DMS53 treated with DMSO at 0.1 percent for 48 hours (cell line): ENCODE measurements at regions not wholly inside any gene's neighbourhood (a gene's known extent, or its start where the extent isn't known, plus 50 kb on each side); places are given as distances from the start of the nearest gene placed in this dataset.
"Not testable (repeated sequence)": the region's sequence is repeated elsewhere in the genome, so short reads cannot be mapped to it uniquely, and the experiment has no call there.

Experiments
- DNase-seq: peaks from one replicate; lab custom pipeline; 2025; ENCODE audit not compliant: unreplicated experiment; lab: John Stamatoyannopoulos, UW

DNA sequence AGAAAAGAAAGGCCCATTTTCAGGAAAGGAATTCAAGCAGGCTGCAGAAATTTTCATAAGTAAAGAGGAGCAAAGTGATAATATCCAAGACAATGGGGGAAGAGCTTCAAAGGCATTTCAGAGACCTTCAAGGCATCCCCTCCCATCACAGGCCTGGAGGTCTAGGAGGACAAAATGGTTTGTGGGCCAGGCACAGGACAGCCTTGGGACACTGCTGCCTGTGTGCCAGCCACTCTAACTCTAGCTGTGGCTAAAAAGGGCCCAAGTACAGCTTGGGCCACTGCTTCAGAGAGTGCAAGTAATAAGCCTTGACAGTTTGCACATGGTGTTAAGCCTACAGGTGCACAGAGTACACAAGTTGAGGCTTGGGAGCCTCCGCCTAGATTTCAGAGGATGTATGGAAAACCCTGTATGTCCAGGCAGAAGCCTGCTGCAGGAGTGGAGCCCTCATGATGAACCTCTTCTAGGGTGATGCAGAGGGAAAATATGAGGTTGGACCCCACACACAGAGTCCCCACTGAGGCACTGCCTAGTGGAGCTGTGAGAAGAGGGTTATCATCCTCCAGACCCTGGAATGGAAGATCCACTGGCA is 51.8 kb upstream of the ZSWIM5 start:
- no peak for DNase-seq

DNA sequence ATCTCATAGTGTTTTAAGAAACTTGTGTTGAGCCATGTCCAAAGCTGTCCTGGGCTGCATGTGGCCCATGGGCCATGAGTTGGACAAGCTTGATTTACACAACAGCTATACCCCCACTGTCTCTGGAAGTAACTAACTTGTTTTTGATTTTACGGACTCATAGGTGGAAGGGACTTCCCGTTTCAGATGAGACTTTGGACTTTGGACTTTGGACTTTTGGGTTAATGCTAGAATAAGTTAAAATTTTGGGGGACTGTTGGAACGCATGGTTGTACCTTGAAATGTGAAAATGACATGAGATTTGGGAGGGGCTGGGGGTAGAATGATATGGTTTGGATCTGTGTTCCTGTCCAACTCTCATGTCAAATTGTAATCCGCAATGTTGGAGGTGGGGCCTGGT is 52.6 kb upstream of the ZSWIM5 start:
- DNase-seq, result no peak

DNA sequence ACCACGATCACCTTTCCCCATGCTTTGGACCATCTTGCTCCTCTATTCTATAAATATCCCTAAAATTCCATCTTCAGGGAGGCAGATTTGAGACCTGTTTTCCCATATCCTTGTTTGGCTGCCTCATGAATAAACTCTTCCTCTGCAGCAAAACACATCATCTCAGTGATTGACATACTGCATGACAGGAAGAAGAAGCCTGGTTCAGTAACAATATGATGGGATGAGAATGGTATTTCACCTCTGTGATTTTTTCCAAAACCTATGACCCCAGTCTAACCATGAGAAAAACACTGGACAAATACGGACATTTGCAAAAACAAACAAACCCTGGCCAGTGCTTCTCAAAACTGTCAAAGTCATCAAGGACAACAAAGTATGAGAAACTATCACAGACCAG is 53.8 kb upstream of the ZSWIM5 start:
- no peak for DNase-seq

DNA sequence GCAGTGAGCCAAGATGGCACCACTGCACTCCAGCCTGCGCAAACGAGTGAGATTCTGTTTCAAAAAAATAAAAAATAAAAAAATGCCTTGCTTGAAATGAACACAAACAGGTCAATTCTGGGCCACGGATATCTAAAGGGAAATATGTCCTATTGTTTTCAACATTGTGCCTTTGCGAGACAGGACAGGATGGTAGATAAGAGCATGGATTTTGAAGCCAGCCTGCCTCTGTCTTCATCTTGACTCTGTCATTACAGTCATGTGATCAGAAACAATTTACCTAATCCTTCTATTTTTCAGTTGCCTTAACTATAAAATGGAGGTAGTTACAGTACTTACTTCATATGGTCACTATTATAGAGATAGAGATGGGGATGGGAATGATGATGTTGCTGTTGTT is 56.7 kb upstream of the ZSWIM5 start:
- no peak for DNase-seq

DNA sequence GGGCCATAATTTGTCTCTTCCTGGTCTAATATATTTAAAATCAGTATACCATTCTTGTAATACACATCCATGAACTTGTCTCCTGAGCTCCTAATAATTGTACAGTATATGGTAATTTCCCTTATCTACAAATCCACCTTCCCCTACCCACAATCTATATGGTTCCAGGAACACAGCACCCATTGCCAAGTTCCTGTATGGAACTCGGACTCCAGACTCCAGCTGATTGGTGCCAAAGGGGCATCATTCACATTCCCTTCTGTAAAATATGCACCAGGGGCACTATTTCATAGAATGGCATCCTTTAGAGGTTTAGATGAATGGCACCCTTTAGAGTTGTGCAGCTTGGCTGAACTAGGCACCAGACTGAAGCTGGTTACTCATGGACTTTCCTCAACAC is 58.8 kb upstream of the ZSWIM5 start:
- DNase-seq, result no peak

DNA sequence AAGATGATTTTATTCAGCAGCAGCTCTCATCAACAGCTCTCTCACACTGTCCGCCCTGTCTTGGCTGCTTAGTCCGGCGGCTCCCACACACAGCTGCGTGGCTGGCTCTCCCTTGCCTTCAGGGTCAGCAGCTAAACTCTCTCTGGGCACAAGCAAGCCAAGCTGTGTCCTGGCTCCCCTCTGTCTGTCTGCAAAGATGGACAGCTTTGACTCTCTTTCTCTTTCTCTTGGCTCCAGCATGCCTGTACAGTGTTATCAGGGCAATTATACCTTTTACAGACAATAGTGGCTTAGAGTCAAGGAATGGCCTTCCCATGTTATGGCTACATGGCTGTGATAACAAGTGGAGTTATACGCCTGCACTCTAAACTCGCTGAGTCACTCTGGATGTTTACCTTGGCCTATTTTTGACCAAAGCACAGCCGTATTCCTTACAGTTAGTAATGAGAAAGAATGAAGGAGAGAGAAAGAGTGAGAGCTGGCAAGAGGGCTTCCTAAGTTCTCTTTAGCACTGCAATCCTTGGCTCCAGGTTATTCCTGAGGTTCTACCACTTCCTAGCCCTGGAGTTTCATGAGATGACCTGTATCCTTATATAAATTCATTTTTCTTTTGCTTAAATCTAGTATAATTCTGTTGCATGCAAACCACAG is 59.9 kb upstream of the ZSWIM5 start:
- DNase-seq, result peak; percentile 83

DNA sequence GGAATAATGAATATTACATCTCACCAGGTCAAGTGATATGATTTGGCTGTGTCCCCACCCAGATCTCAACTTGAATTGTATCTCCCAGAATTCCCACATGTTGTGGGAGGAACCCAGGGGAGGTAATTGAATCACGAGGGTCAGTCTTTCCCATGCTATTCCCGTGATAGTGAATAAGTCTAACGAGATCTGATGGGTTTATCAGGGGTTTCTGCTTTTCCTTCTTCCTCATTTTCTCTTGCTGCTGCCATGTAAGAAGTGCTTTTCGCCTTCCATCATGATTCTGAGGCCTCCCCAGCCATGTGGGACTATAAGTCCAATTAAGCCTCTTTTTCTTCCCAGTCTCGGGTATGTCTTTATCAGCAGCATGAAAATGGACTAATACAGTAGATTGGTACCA is 58.4 kb upstream of the HPDL start:
- not testable (repeated sequence) for DNase-seq

DNA sequence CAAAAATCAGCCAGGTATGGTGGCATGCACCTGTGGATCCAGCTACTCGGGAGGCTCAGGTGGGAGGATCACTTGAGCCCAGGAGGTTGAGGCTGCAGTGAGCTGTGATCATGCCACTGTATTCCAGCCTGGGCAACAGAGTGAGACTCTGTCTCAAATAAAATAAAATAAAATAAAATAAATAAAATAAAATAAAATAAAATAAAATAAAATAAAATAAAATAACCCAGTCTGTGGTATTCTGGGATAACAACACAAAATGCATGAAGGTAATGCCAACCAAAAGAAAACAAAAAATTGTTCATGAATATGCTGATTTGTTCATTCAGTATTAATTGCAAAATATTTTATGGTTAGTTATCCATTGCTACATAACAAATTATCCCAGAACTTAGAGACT is 54.4 kb upstream of the HPDL start:
- not testable (repeated sequence) for DNase-seq

DNA sequence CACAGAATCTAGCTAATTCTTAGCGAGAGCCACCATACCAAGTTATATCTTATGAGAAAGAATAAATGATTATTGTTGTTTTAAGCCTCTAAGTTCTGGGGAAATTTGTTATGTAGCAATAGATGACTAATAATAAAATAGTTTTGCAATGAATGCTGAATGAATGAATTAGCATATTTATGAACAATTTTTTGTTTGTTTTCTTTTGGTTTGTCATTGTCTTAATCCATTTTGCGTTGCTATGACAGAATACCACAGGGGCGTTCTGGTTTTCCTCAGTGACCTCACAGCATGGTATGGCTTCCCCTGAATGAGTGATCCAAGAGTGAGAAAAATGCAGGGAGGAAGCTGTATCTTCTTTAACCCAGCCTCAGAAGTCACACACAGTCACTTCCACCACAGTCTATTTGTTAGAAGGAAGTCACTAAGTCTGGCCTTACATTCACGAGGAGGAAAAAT is 53.8 kb upstream of the HPDL start:
- no peak for DNase-seq

DNA sequence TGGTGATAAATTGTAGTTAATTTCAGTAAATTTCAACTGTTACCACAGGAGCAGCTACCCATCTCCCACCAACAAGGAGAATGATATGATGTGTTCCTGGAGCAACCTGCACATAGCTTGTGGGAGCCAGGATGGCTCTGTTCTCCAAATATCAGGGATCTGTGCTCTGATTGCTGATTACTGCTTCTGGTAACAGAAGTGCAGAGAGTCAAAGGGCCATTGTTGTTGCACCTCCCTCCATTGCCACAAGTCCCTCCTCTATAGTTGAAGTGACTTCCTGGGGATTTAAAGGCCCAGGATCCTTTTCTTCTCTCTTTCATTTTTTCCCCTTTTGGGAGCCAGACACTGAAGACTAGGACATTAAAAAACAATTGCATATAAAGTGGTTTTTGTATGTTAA is 51.6 kb upstream of the HPDL start:
- no peak for DNase-seq
